HCT116 (cell line): ENCODE measurements at regions not wholly inside any gene's neighbourhood (a gene's known extent, or its start where the extent isn't known, plus 50 kb on each side); places are given as distances from the start of the nearest gene placed in this dataset.

Experiments used
- ATAC-seq: fragments of 200-7000 bp; cut with Tn5 transposase; 2 replicates; pipeline ENCODE4 v1.9.1; 2020; ENCODE audit warnings: mild to moderate bottlenecking, moderate library complexity
- BruUV-seq: library from RNA; stranded (reverse); fragments of 400-500 nt; replicated peaks from 2 replicates; lab custom pipeline; 2021; lab: Mats Ljungman, UMichigan
- CTCF ChIA-PET: fragments of 300-600 bp; sonication (Branson Sonifier 250); formaldehyde crosslinking; loops from one replicate; lab custom pipeline; 2021; ENCODE audit warnings: antibody characterized with exemption; lab: Charles Lee
- POLR2A ChIA-PET: fragments of 300-600, 350-600 bp; sonication (Branson Sonifier 250); formaldehyde crosslinking; loops from one replicate; lab custom pipeline; 2021; ENCODE audit warnings: antibody characterized with exemption; lab: Charles Lee
- RAD21 ChIA-PET, 2 experiments: fragments of 300-600 bp; sonication (Branson Sonifier 250); formaldehyde crosslinking; loops; one replicate each; lab custom pipeline; 2023; ENCODE audit warnings: low total read pairs in 2 of 2; ENCODE audit not compliant: uncharacterized antibody in 2 of 2, unreplicated experiment in 2 of 2, low non-redundant PET in 1 of 2; lab: Charles Lee
- DNase-seq: peaks from one replicate; pipeline ENCODE4 v3.0.0-alpha.2; 2010; ENCODE audit warnings: low read depth, low spot score
- H2AFZ ChIP-seq: fragments of 200-600 bp; shearing (Covaris generic), sonication (generic); 2 replicates; pipeline ENCODE4 v1.6.1; 2017; ENCODE audit warnings: low read depth, mixed run types, mixed read lengths, antibody characterized with exemption, low read length; ENCODE audit not compliant: poor library complexity, severe bottlenecking
- H3K27ac ChIP-seq: 2 replicates; pipeline ENCODE4 v1.5.1; 2012; ENCODE audit warnings: low read depth, low read length
- H3K27me3 ChIP-seq: fragments of 200-600 bp; sonication (generic); 2 replicates; pipeline ENCODE4 v1.6.1; 2016; ENCODE audit warnings: mixed run types, low read length, mixed read lengths; ENCODE audit not compliant: insufficient read depth
- H3K36me3 ChIP-seq, 2 experiments: fragments of 200-500 bp in 1 of 2; fragments of 200-600 bp in 1 of 2; sonication (Bioruptor generic) in 1 of 2; sonication (generic) in 1 of 2; 2 replicates each; pipeline versions ENCODE4 v1.5.1 to v1.6.1; 2014 to 2016; ENCODE audit warnings: low read length in 2 of 2, inconsistent platforms in 1 of 2, mixed read lengths in 1 of 2, mixed run types in 1 of 2; ENCODE audit not compliant: insufficient read depth in 2 of 2, control insufficient read depth in 1 of 2
- H3K4me1 ChIP-seq, 2 experiments: fragments of 200-600 bp in 1 of 2; sonication (generic) in 1 of 2; 2 replicates each; pipeline versions ENCODE4 v1.5.1 to v1.6.1; 2012 to 2017; ENCODE audit warnings: low read length in 2 of 2, inconsistent platforms in 1 of 2, mild to moderate bottlenecking in 1 of 2, mixed read lengths in 1 of 2, mixed run types in 1 of 2, moderate library complexity in 1 of 2; ENCODE audit not compliant: insufficient read depth in 2 of 2, control insufficient read depth in 1 of 2
- H3K4me2 ChIP-seq: fragments of 200-600 bp; sonication (generic); 2 replicates; pipeline ENCODE4 v1.6.1; 2017; ENCODE audit warnings: mixed run types, low read length, mixed read lengths
- H3K4me3 ChIP-seq, 2 experiments: fragments of 200-600 bp in 1 of 2; sonication (generic) in 1 of 2; replicated peaks in 1 of 2; 2 replicates each; pipeline ENCODE4 v1.5.1; 2011 to 2016; ENCODE audit warnings: low read length in 2 of 2, control low read depth in 1 of 2, low read depth in 1 of 2, mild to moderate bottlenecking in 1 of 2, mixed read lengths in 1 of 2, mixed run types in 1 of 2
- H3K79me2 ChIP-seq: fragments of 200-600 bp; sonication (generic); 2 replicates; pipeline ENCODE4 v1.6.1; 2017; ENCODE audit warnings: mild to moderate bottlenecking, mixed run types, low read length, moderate library complexity, mixed read lengths; ENCODE audit not compliant: insufficient read depth
- H3K9ac ChIP-seq: fragments of 200-600 bp; sonication (generic); 2 replicates; pipeline ENCODE4 v1.6.1; 2016; ENCODE audit warnings: low read length, mixed read lengths
- H3K9me2 ChIP-seq: fragments of 200-600 bp; sonication (generic), shearing (Covaris generic); 2 replicates; pipeline ENCODE4 v1.6.1; 2017; ENCODE audit warnings: mixed run types, mild to moderate bottlenecking, moderate library complexity; ENCODE audit not compliant: insufficient read depth
- H3K9me3 ChIP-seq, 2 experiments: fragments of 200-500 bp in 1 of 2; fragments of 200-600 bp in 1 of 2; sonication (Bioruptor generic) in 1 of 2; sonication (generic) in 1 of 2; 2 replicates each; pipeline ENCODE4 v1.6.1; 2014 to 2017; ENCODE audit warnings: low read length in 2 of 2, mixed read lengths in 2 of 2, inconsistent platforms in 1 of 2, low read depth in 1 of 2, mild to moderate bottlenecking in 1 of 2, mixed run types in 1 of 2, moderate library complexity in 1 of 2; ENCODE audit not compliant: control insufficient read depth in 1 of 2, insufficient read depth in 1 of 2
- H4K20me1 ChIP-seq: fragments of 200-600 bp; sonication (generic), shearing (Covaris generic); 2 replicates; pipeline ENCODE4 v1.6.1; 2017; ENCODE audit warnings: mixed run types, mild to moderate bottlenecking, moderate library complexity; ENCODE audit not compliant: insufficient read depth
- CBX3 ChIP-seq: IDR thresholded peaks from 2 replicates; pipeline ENCODE4 v1.6.1; 2012; ENCODE audit warnings: low read depth
- EZH2phosphoT487 ChIP-seq: fragments of 200-600 bp; IDR thresholded peaks from 2 replicates; pipeline ENCODE4 v1.6.1; 2018; ENCODE audit warnings: antibody characterized with exemption, borderline replicate concordance
- FOSL1 ChIP-seq: IDR thresholded peaks from 2 replicates; pipeline ENCODE4 v1.6.1; 2012; ENCODE audit warnings: low read depth
- JUND ChIP-seq: IDR thresholded peaks from 2 replicates; pipeline ENCODE4 v1.6.1; 2012
- POLR2AphosphoS5 ChIP-seq: IDR thresholded peaks from 2 replicates; pipeline ENCODE4 v1.6.1; 2011; ENCODE audit warnings: mild to moderate bottlenecking, low read depth, low read length, moderate library complexity
- ZFX ChIP-seq: fragments of 450-650 bp; IDR thresholded peaks from 2 replicates; pipeline ENCODE4 v1.6.1; 2017
- ZNF274 ChIP-seq: fragments of 200-500 bp; sonication (Bioruptor generic); IDR thresholded peaks from 2 replicates; pipeline ENCODE4 v1.6.1; 2014; ENCODE audit warnings: mild to moderate bottlenecking, low read depth, low read length, inconsistent platforms
- intact Hi-C: fragments of 100-400 bp; cut with micrococcal nuclease; formaldehyde crosslinking; loops from 2 replicates; pipeline ENCODE4 v1.10.0; 2022
- TF ChIP-seq, protein P1 (sequence below), 3 experiments: fragments of 200-600 bp in 1 of 3; sonication (generic) in 1 of 3; IDR thresholded peaks in 2 of 3; conservative IDR thresholded peaks in 1 of 3; 2 replicates each; pipeline ENCODE4 v1.5.1; 2012 to 2017; ENCODE audit warnings: low read depth in 2 of 3, low read length in 2 of 3, antibody characterized with exemption in 1 of 3, borderline replicate concordance in 1 of 3, control low read depth in 1 of 3, mild to moderate bottlenecking in 1 of 3, mixed read lengths in 1 of 3, mixed run types in 1 of 3, moderate library complexity in 1 of 3; ENCODE audit not compliant: insufficient read depth in 1 of 3
- TF ChIP-seq, protein P2 (sequence below): IDR thresholded peaks from 2 replicates; pipeline ENCODE4 v1.6.1; 2012; ENCODE audit warnings: low read depth
- TF ChIP-seq, protein P3 (sequence below): IDR thresholded peaks from 2 replicates; pipeline ENCODE4 v1.6.1; 2012

DNA sequence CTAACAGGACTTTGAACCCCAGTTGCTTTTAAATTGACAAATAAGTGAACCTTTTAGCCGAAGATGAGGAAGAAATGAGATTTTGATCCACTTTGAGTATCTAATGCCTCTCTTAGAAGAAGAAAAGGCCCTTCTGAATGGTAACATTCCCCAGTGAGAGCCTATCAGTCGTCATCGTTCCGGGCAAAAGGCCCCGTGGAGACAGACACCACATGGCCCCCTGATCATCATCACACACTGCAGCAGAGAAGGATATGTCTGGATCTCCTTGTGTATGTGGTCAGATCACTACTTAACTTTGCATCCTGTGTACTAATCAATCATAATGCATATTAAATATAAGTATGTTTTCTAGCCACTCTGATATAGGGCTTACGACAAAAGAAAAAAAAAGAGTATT, 87.3 kb upstream of the SMYD2 start:
- ChIA-PET CTCF (no interaction called here), POLR2A (no interaction called here), RAD21 (no interaction called here)
- Histone ChIP-seq H3K27me3 (peaks cover 3% of the 10 kb centered on the region), H3K36me3 (no peaks in the 10 kb centered on the region), H3K4me2 (no peak overlapping the region), H3K9ac (no peak overlapping the region), H2AFZ (no peak overlapping the region), H3K4me3 (no peak overlapping the region), H3K9me3 (no peaks in the 10 kb centered on the region), H3K79me2 (no peaks in the 10 kb centered on the region), H3K4me1 (no peaks in the 10 kb centered on the region), H4K20me1 (no peaks in the 10 kb centered on the region), H3K9me2 (no peaks in the 10 kb centered on the region), H3K27ac (no peak overlapping the region)
- TF ChIP-seq, protein P1, sequence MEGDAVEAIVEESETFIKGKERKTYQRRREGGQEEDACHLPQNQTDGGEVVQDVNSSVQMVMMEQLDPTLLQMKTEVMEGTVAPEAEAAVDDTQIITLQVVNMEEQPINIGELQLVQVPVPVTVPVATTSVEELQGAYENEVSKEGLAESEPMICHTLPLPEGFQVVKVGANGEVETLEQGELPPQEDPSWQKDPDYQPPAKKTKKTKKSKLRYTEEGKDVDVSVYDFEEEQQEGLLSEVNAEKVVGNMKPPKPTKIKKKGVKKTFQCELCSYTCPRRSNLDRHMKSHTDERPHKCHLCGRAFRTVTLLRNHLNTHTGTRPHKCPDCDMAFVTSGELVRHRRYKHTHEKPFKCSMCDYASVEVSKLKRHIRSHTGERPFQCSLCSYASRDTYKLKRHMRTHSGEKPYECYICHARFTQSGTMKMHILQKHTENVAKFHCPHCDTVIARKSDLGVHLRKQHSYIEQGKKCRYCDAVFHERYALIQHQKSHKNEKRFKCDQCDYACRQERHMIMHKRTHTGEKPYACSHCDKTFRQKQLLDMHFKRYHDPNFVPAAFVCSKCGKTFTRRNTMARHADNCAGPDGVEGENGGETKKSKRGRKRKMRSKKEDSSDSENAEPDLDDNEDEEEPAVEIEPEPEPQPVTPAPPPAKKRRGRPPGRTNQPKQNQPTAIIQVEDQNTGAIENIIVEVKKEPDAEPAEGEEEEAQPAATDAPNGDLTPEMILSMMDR (IDR thresholded peaks at IDR 0.05 in 2 of 3, conservative IDR thresholded peaks at IDR 0.05 in 1 of 3; ENCODE audit: borderline replicate concordance in 1 of 3, insufficient read depth in 1 of 3, low read depth in 2 of 3, low read length in 2 of 3) = no peak
- TF ChIP-seq POLR2AphosphoS5 (no peak), EZH2phosphoT487 (no peak), FOSL1 (no peak), CBX3 (no peak), JUND (no peak), ZFX (no peak), ZNF274 (no peak)
- TF ChIP-seq, protein P2, sequence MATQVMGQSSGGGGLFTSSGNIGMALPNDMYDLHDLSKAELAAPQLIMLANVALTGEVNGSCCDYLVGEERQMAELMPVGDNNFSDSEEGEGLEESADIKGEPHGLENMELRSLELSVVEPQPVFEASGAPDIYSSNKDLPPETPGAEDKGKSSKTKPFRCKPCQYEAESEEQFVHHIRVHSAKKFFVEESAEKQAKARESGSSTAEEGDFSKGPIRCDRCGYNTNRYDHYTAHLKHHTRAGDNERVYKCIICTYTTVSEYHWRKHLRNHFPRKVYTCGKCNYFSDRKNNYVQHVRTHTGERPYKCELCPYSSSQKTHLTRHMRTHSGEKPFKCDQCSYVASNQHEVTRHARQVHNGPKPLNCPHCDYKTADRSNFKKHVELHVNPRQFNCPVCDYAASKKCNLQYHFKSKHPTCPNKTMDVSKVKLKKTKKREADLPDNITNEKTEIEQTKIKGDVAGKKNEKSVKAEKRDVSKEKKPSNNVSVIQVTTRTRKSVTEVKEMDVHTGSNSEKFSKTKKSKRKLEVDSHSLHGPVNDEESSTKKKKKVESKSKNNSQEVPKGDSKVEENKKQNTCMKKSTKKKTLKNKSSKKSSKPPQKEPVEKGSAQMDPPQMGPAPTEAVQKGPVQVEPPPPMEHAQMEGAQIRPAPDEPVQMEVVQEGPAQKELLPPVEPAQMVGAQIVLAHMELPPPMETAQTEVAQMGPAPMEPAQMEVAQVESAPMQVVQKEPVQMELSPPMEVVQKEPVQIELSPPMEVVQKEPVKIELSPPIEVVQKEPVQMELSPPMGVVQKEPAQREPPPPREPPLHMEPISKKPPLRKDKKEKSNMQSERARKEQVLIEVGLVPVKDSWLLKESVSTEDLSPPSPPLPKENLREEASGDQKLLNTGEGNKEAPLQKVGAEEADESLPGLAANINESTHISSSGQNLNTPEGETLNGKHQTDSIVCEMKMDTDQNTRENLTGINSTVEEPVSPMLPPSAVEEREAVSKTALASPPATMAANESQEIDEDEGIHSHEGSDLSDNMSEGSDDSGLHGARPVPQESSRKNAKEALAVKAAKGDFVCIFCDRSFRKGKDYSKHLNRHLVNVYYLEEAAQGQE = no peak
- TF ChIP-seq, protein P3, sequence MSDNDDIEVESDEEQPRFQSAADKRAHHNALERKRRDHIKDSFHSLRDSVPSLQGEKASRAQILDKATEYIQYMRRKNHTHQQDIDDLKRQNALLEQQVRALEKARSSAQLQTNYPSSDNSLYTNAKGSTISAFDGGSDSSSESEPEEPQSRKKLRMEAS = no peak
- BruUV-seq = no TSS peak
- no peak for DNase-seq
- intact Hi-C loops = no loop called here
- no peak for ATAC-seq
